ENCODE measurements at regions not wholly inside any gene's neighbourhood (a gene's known extent, or its start where the extent isn't known, plus 50 kb on each side); places are given as distances from the start of the nearest gene placed in this dataset.

DNA sequence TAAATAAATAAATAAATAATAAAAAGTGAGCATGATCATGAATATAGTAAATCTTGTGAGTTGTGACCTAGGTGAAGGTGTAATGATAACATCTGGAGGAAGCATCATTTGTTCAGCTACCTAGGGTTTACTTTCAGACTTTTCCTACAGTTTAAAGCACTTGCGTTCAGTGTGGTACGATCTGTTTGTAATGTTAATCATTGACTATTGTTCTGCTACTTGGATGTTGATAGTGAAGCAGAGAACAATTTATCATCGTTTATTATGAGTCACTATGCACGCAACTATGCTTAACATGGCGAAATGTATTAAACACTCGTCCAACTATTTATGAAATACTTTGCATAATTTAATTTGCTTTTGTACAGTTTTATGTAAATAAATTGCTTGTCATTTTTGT, 426.2 kb downstream of the PCDH7 start:
- Mint-ChIP-seq H3K4me3 (no peak overlapping the region), H3K4me1 (no peaks in the 10 kb centered on the region), H3K36me3 (ENCODE audit: low read depth) (no peaks in the 10 kb centered on the region), H3K27ac (no peak overlapping the region), H3K27me3 (no peaks in the 10 kb centered on the region), H3K9me3 (ENCODE audit: low read depth) (peaks cover 2% of the 10 kb centered on the region)
- POLR2A ChIA-PET: no interaction called here
- intact Hi-C loops (cut with DNase I, micrococcal nuclease): no loop called here
- DNase-seq: no peak
- no peak for ATAC-seq
- CTCF ChIA-PET: no interaction called here

DNA sequence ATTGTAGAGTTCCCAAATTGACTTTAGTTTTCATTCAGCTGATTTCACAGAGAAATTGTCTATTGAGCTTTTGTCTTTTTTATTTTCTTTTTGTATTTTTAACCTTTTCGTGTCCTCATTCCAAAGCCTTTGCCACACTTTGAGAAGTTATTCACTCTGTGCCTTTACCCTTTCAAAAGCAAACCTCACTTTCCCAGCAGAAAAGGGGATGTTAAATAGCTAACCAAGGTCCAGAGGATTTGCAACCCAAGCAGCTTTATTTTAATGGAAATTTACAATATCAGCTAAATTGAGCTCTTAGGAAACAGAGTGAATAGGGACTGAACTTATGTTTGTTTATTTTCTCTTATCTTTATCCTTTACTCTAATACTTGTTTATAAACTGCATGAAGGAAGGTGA, 428.8 kb downstream of the PCDH7 start:
- ATAC-seq: no peak
- no peak for DNase-seq
- no peak overlapping the region for H3K27ac Mint-ChIP-seq
- intact Hi-C loops (cut with DNase I, micrococcal nuclease): no loop called here
- H3K4me1 Mint-ChIP-seq: no peaks in the 10 kb centered on the region
- ChIA-PET CTCF (no interaction called here), POLR2A (no interaction called here)
- peaks cover 2% of the 10 kb centered on the region for H3K9me3 Mint-ChIP-seq (ENCODE audit: low read depth)
- no peaks in the 10 kb centered on the region for H3K36me3 Mint-ChIP-seq (ENCODE audit: low read depth)
- H3K27me3 Mint-ChIP-seq: no peaks in the 10 kb centered on the region
- no peak overlapping the region for H3K4me3 Mint-ChIP-seq

DNA sequence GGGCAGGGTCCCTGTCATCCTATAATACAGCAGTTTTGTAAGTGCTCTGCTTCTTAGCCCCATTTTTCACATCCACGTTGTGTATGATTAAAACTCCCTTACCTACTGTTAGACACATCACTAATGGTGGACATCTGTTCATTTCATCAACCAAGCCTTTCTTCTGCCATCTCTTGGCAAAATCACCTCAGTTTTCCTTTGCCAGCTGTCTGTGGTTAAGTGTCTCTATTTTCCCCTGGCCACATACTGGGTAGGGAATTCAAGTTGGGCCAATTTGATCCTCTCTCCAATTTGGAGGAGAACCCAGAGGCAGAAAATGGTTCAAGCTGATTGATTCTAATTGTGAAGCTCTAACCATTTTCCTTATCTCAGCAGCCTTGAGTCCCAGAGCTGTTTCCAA, 436.1 kb downstream of the PCDH7 start:
- H3K27me3 Mint-ChIP-seq: no peaks in the 10 kb centered on the region
- H3K4me3 Mint-ChIP-seq: no peak overlapping the region
- no peaks in the 10 kb centered on the region for H3K36me3 Mint-ChIP-seq (ENCODE audit: low read depth)
- no peak for DNase-seq
- H3K9me3 Mint-ChIP-seq (ENCODE audit: low read depth): no peaks in the 10 kb centered on the region
- H3K4me1 Mint-ChIP-seq: no peaks in the 10 kb centered on the region
- CTCF ChIA-PET: no interaction called here
- POLR2A ChIA-PET: no interaction called here
- no peak overlapping the region for H3K27ac Mint-ChIP-seq
- intact Hi-C loops (cut with DNase I, micrococcal nuclease): no loop called here
- no peak for ATAC-seq

DNA sequence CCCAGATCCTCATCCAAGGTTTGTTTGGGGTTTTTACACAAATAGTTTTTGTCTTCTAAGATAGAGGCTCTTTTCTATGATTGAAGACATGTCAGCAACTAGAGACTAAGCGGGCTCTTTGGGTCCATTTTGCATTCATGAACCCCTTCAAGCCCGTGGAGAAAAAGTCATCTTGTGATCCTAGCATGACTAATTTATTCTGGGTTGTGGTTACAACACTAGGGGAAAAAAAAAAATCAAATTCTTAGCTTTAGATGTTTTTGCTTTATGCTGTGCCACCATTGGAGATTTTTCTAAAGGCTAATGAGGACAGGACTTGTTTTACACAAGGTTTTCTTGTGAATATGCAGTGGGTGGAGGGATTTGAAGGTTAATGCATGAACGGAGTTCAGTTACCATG, 440.0 kb downstream of the PCDH7 start:
- ATAC-seq (no peak), DNase-seq (no peak)
- Mint-ChIP-seq H3K36me3 (ENCODE audit: low read depth) (no peaks in the 10 kb centered on the region), H3K27me3 (no peaks in the 10 kb centered on the region), H3K27ac (no peak overlapping the region), H3K9me3 (ENCODE audit: low read depth) (no peaks in the 10 kb centered on the region), H3K4me1 (no peaks in the 10 kb centered on the region), H3K4me3 (no peak overlapping the region)
- intact Hi-C loops (cut with DNase I, micrococcal nuclease): no loop called here
- ChIA-PET CTCF (no interaction called here), POLR2A (no interaction called here)

DNA sequence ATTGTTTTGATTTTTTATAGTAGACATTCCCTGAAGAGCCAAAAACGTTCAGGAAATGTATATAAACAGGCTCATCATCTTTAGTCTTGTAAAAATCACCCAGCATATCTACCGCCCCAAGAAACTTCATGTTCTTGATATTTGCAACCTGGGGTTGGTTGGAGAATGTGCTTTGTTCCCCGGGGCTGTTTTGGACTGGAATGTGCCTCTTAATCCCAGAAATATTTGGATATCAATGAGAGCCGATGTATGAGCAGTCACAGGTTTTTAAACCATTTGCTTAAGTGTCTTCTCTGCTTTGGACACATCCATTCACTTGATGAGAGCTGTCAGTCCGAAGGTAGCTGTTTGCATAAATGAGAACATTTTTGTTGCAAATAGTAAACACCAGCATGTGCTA, 449.7 kb downstream of the PCDH7 start:
- intact Hi-C loops (cut with DNase I, micrococcal nuclease): no loop called here
- no peak overlapping the region for H3K4me3 Mint-ChIP-seq
- ATAC-seq: no peak
- no peak for DNase-seq
- H3K4me1 Mint-ChIP-seq: no peaks in the 10 kb centered on the region
- ChIA-PET POLR2A (no interaction called here), CTCF (interaction anchor here (1.2 to 1.5 kb wide), 2 partner anchors 9 to 32 kb away, joined by 3 read pairs; no protein-coding TSS in a partner anchor)
- no peaks in the 10 kb centered on the region for H3K27me3 Mint-ChIP-seq
- H3K27ac Mint-ChIP-seq: no peak overlapping the region
- peaks cover 11% of the 10 kb centered on the region for H3K9me3 Mint-ChIP-seq (ENCODE audit: low read depth)
- no peaks in the 10 kb centered on the region for H3K36me3 Mint-ChIP-seq (ENCODE audit: low read depth)

DNA sequence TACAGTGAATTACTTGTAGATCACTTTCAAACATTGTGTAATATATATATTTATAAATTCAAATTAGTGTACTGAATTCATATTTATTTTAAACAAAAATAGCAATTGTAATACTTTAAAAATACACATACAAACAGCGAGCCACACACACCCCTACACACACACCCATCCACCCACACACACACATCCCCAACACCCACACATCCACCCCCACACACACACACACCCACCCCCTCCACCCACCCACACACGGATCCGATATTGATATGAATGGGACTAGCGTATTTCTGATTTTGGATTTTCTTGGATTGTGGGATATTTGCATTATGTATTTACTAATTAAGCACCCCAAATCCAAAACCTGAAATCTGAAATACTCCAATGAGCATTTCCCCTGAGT, 451.2 kb downstream of the PCDH7 start:
- Mint-ChIP-seq H3K9me3 (ENCODE audit: low read depth) (peaks cover 11% of the 10 kb centered on the region), H3K27ac (no peak overlapping the region), H3K27me3 (no peaks in the 10 kb centered on the region), H3K36me3 (ENCODE audit: low read depth) (no peaks in the 10 kb centered on the region), H3K4me3 (no peak overlapping the region), H3K4me1 (no peaks in the 10 kb centered on the region)
- DNase-seq (no peak), ATAC-seq (no peak)
- intact Hi-C loops (cut with DNase I, micrococcal nuclease): no loop called here
- ChIA-PET CTCF (no interaction called here), POLR2A (no interaction called here)

DNA sequence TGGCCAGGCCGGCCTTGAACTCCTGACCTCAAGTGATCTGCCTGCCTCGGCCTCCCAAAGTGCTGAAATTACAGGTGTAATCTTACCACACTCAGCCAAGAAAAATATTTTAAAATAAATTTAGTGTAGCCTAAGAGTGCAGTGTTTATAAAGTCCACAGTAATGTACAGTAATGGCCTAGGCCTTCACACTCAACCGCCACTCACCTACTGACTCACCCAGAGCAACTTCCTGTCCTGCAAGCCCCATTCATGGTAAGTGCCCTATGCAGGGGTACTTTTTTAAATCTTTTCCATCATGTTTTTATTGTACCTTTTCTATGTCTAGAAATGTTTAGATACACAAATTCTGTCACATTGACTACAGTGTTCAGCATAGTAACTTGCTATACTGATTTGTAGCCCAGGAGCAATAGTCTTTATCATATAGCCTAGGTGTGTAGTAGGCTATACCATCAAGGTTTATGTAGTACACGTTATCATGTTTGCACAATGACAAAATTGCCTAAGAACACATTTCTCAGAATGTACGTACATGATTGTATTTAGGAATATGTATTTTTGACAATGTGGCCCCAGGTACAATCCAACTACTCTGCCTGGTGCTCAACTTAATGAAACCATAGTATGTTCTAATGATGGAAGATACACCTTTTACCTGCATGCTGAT, 455.2 kb downstream of the PCDH7 start:
- no peaks in the 10 kb centered on the region for H3K36me3 Mint-ChIP-seq (ENCODE audit: low read depth)
- peaks cover 3% of the 10 kb centered on the region for H3K9me3 Mint-ChIP-seq (ENCODE audit: low read depth)
- H3K27me3 Mint-ChIP-seq: no peaks in the 10 kb centered on the region
- no peaks in the 10 kb centered on the region for H3K4me1 Mint-ChIP-seq
- ATAC-seq (no peak), DNase-seq (no peak)
- H3K4me3 Mint-ChIP-seq: no peak overlapping the region
- ChIA-PET POLR2A (no interaction called here), CTCF (no interaction called here)
- no peak overlapping the region for H3K27ac Mint-ChIP-seq
- intact Hi-C loops (cut with DNase I, micrococcal nuclease): no loop called here

DNA sequence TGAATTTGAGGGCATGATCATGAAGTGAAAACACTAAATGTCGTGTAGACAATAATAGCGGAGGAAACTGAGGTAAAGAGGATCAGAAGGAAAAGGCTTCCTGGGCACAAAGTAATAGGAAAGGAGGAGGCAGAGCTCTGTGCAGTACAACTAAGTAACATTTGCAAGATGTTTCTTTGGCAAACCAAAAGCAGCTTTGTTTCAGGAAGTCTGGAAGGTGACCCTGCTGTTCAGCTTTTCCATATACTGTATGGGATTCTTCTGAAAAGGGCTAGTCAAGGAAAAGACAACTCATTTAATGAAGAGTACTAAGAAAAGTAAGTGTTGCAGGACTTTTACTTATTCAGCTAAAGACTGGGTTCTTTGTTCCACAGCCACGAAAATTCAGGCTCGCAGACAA, 463.1 kb downstream of the PCDH7 start:
- ChIA-PET POLR2A (no interaction called here), CTCF (no interaction called here)
- DNase-seq (no peak), ATAC-seq (no peak)
- no peaks in the 10 kb centered on the region for H3K27me3 Mint-ChIP-seq
- intact Hi-C loops (cut with DNase I, micrococcal nuclease): no loop called here
- H3K27ac Mint-ChIP-seq: no peak overlapping the region
- no peaks in the 10 kb centered on the region for H3K4me1 Mint-ChIP-seq
- H3K4me3 Mint-ChIP-seq: no peak overlapping the region
- H3K9me3 Mint-ChIP-seq (ENCODE audit: low read depth): peaks cover 8% of the 10 kb centered on the region
- H3K36me3 Mint-ChIP-seq (ENCODE audit: low read depth): no peaks in the 10 kb centered on the region

DNA sequence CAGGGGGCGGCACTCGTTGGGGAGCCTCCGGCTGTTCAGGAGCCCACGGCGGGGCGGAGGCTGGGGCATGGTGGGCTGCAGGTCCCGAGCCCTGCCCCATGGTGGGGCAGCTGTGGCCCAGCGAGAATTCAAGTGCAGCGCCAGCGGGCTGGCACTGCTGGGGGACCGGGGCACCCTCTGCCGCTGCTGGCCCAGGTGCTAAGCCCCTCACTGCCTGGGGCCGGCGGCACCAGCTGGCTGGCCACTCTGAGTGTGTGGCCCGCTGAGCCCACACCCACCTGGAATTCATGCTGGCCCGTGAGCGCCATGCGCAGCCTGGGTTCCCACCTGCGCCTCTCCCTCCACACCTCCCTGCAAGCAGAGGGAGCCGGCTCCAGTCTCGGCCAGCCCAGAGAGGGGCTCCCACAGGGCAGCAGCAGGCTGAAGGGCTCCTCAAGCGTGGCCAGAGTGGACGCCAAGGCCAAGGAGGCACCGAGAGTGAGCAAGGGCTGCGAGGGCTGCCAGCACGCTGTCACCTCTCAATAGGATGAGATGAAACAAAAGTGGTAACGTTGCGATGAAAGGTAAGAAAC, 464.9 kb downstream of the PCDH7 start:
- Mint-ChIP-seq H3K4me3 (no peak overlapping the region), H3K36me3 (ENCODE audit: low read depth) (no peaks in the 10 kb centered on the region), H3K4me1 (no peaks in the 10 kb centered on the region), H3K9me3 (ENCODE audit: low read depth) (peaks cover 9% of the 10 kb centered on the region), H3K27me3 (no peaks in the 10 kb centered on the region), H3K27ac (no peak overlapping the region)
- DNase-seq: no peak
- ChIA-PET CTCF (no interaction called here), POLR2A (no interaction called here)
- intact Hi-C loops (cut with DNase I, micrococcal nuclease): no loop called here
- ATAC-seq: no peak

DNA sequence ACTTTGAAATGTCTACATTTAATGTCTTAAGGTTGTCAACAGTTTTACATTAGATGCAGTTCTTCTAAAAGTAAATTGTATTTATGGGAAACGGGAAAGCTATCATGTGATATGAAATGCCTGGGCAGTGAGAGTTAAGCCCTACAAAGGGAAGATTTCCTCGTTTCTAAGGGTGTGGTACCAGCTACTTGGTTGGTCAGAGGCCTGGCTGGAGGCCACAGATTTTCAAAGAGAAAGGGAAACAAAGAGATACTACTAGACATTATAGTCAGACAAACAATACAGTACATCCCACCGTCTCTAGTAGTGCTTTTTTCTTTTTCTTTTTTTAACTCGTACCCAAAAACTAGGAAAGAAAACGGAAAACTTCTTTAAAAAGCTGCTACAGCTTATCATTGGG, 467.8 kb downstream of the PCDH7 start:
- Mint-ChIP-seq H3K27ac (no peak overlapping the region), H3K27me3 (no peaks in the 10 kb centered on the region), H3K4me1 (no peaks in the 10 kb centered on the region), H3K4me3 (no peak overlapping the region), H3K36me3 (ENCODE audit: low read depth) (no peaks in the 10 kb centered on the region), H3K9me3 (ENCODE audit: low read depth) (peaks cover 11% of the 10 kb centered on the region)
- ATAC-seq (no peak), DNase-seq (no peak)
- intact Hi-C loops (cut with DNase I, micrococcal nuclease): no loop called here
- POLR2A ChIA-PET: no interaction called here
- CTCF ChIA-PET: no interaction called here

DNA sequence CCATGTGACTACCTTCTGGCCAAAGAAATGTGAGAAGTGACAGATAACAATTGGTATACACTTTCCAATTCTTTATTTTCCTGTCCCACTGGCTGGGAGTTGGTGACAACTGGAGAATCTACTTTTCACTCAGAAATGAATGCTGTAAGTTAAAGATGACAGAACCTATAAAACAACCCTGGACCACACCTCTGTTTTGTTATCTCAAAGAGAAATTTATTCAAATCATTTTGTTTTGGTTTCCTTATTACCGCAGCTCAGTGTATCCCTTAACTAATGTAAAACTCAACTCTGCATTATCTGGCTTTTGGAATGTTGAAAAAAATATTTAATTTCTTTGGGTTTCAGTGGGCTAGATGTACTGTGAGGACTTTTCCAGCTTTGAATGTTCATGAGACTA, 469.8 kb downstream of the PCDH7 start:
- intact Hi-C loops (cut with DNase I, micrococcal nuclease): no loop called here
- H3K27me3 Mint-ChIP-seq: no peaks in the 10 kb centered on the region
- CTCF ChIA-PET: no interaction called here

DNA sequence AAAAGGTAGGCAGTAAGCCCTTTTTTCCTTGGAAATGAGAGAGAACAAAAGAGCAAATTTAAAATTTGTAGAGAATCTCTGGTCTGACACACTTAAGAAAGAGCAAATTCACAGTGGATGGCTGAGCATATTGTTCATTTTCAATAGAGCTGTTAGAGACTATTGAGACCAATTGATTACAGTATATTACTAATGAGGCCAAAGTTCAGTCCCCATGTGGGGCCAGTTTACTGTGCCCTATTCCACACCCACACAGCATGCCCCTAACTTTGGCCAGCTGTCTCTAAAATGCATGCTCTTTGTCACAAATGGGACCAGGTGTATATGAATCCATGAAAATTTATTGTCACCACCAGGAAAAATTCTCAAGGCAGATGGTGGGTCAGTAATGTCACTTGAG, 470.5 kb downstream of the PCDH7 start:
- CTCF ChIA-PET: no interaction called here

More for the DNA sequence above, 469.8 kb downstream of the PCDH7 start:
- Mint-ChIP-seq H3K9me3 (ENCODE audit: low read depth) (peaks cover 8% of the 10 kb centered on the region), H3K4me3 (no peak overlapping the region), H3K36me3 (ENCODE audit: low read depth) (no peaks in the 10 kb centered on the region), H3K27ac (no peak overlapping the region), H3K4me1 (no peaks in the 10 kb centered on the region)
- no peak for ATAC-seq
- POLR2A ChIA-PET: no interaction called here
- DNase-seq: no peak

DNA sequence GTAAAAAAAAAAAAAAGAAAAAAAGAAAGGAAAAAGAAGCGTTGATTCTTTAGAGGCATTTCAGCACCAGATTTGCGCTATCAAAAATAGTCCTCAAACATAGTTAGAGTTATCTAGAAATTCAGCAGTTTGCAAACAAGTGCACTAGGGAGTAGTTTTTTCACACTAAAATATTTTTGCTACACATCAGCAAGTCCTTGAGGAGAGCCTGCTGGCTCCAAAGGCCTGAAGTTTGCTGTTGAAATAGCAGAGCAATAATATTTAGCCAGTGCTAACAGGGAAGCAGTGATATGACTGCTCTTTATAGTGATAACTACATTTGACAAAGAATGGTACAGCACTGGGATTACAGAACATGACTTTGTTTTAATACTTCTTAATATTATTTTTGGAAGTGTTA, 472.2 kb downstream of the PCDH7 start:
- no peaks in the 10 kb centered on the region for H3K4me1 Mint-ChIP-seq
- H3K36me3 Mint-ChIP-seq (ENCODE audit: low read depth): no peaks in the 10 kb centered on the region
- ChIA-PET POLR2A (no interaction called here), CTCF (no interaction called here)
- H3K27me3 Mint-ChIP-seq: no peaks in the 10 kb centered on the region
- DNase-seq (no peak), ATAC-seq (no peak)
- intact Hi-C loops (cut with DNase I, micrococcal nuclease): no loop called here
- no peak overlapping the region for H3K4me3 Mint-ChIP-seq
- peaks cover 15% of the 10 kb centered on the region for H3K9me3 Mint-ChIP-seq (ENCODE audit: low read depth)
- no peak overlapping the region for H3K27ac Mint-ChIP-seq

More for the DNA sequence above, 470.5 kb downstream of the PCDH7 start:
- Mint-ChIP-seq H3K9me3 (ENCODE audit: low read depth) (peaks cover 10% of the 10 kb centered on the region), H3K4me1 (no peaks in the 10 kb centered on the region), H3K27me3 (no peaks in the 10 kb centered on the region), H3K4me3 (no peak overlapping the region), H3K36me3 (ENCODE audit: low read depth) (no peaks in the 10 kb centered on the region), H3K27ac (no peak overlapping the region)
- intact Hi-C loops (cut with DNase I, micrococcal nuclease): no loop called here
- DNase-seq: no peak
- POLR2A ChIA-PET: no interaction called here
- no peak for ATAC-seq
